HL-60/S4 (cell line): ENCODE measurements at regions not wholly inside any gene's neighbourhood (a gene's known extent, or its start where the extent isn't known, plus 50 kb on each side); places are given as distances from the start of the nearest gene placed in this dataset.

ENCODE experiments used
- in situ Hi-C: fragments of 300-500 bp; cut with MboI; formaldehyde crosslinking; loops from 2 replicates; pipeline ENCODE4 v1.14.3; 2022; ENCODE audit warnings: low sequenced_read_pairs

GRCh38 chr1:193727850-193728249 lies 541.4 kb upstream of the B3GALT2 start:
- in situ Hi-C loops = no loop called here

- in situ Hi-C loops = no loop called here
Observed at GRCh38 chr1:193726722-193727121, 540.3 kb upstream of the B3GALT2 start.

- in situ Hi-C loops = no loop called here
Observed at GRCh38 chr1:193712392-193712791, 526.0 kb upstream of the B3GALT2 start.

- in situ Hi-C loops = no loop called here
Observed at GRCh38 chr1:193709607-193710006, 523.2 kb upstream of the B3GALT2 start.

- in situ Hi-C loops = no loop called here
Observed at GRCh38 chr1:193707271-193708021, 521.0 kb upstream of the B3GALT2 start.

- in situ Hi-C loops = no loop called here
Observed at GRCh38 chr1:193706766-193707165, 520.4 kb upstream of the B3GALT2 start.

GRCh38 chr1:193705554-193705981 lies 519.2 kb upstream of the B3GALT2 start:
- in situ Hi-C loops = no loop called here

GRCh38 chr1:193703655-193704054 lies 517.2 kb upstream of the B3GALT2 start:
- in situ Hi-C loops = no loop called here

GRCh38 chr1:193703121-193703520 lies 516.7 kb upstream of the B3GALT2 start:
- in situ Hi-C loops = no loop called here

- in situ Hi-C loops = no loop called here
Observed at GRCh38 chr1:193701759-193702158, 515.3 kb upstream of the B3GALT2 start.

- in situ Hi-C loops = no loop called here
Observed at GRCh38 chr1:193700710-193701355, 514.4 kb upstream of the B3GALT2 start.

- in situ Hi-C loops = no loop called here
Observed at GRCh38 chr1:193699261-193699660, 512.8 kb upstream of the B3GALT2 start.

- in situ Hi-C loops = no loop called here
Observed at GRCh38 chr1:193697776-193698175, 511.4 kb upstream of the B3GALT2 start.

- in situ Hi-C loops = no loop called here
Observed at GRCh38 chr1:193697115-193697762, 510.8 kb upstream of the B3GALT2 start.

- in situ Hi-C loops = no loop called here
Observed at GRCh38 chr1:193694741-193695140, 508.3 kb upstream of the B3GALT2 start.

- in situ Hi-C loops = no loop called here
Observed at GRCh38 chr1:193685986-193686385, 499.6 kb upstream of the B3GALT2 start.

GRCh38 chr1:193681422-193681821 lies 495.0 kb upstream of the B3GALT2 start:
- in situ Hi-C loops = no loop called here

GRCh38 chr1:193680924-193681316 lies 494.5 kb upstream of the B3GALT2 start:
- in situ Hi-C loops = no loop called here

- in situ Hi-C loops = no loop called here
Observed at GRCh38 chr1:193680247-193680923, 494.0 kb upstream of the B3GALT2 start.

- in situ Hi-C loops = no loop called here
Observed at GRCh38 chr1:193677874-193678273, 491.5 kb upstream of the B3GALT2 start.

GRCh38 chr1:193676996-193677549 lies 490.7 kb upstream of the B3GALT2 start:
- in situ Hi-C loops = no loop called here
